ENCODE measurements at regions not wholly inside any gene's neighbourhood (a gene's known extent, or its start where the extent isn't known, plus 50 kb on each side); places are given as distances from the start of the nearest gene placed in this dataset.
"Not testable (repeated sequence)": the region's sequence is repeated elsewhere in the genome, so short reads cannot be mapped to it uniquely, and the experiment has no call there.

- DNase-seq (ENCODE audit: low read depth): no peak
- no peak overlapping the region for H3K4me3 ChIP-seq (ENCODE audit: low read depth, low read length)
Observed at GRCh38 chr13:107942030-107942617, 273.2 kb downstream of the LIG4 start.

- DNase-seq (ENCODE audit: low read depth): no peak
- H3K4me3 ChIP-seq (ENCODE audit: low read depth, low read length): no peak overlapping the region
Observed at GRCh38 chr13:107941345-107942029, 273.8 kb downstream of the LIG4 start.

- H3K4me3 ChIP-seq (ENCODE audit: low read depth, low read length): no peak overlapping the region
Observed at GRCh38 chr13:107937848-107938247, 277.5 kb downstream of the LIG4 start.

GRCh38 chr13:107931056-107931455, 284.3 kb downstream of the LIG4 start:
- no peak for DNase-seq (ENCODE audit: low read depth)
- no peak overlapping the region for H3K4me3 ChIP-seq (ENCODE audit: low read depth, low read length)

More at GRCh38 chr13:107937848-107938247, 277.5 kb downstream of the LIG4 start:
- DNase-seq (ENCODE audit: low read depth): no peak

- no peak for DNase-seq (ENCODE audit: low read depth)
- H3K4me3 ChIP-seq (ENCODE audit: low read depth, low read length): no peak overlapping the region
Observed at GRCh38 chr13:107928762-107929161, 286.6 kb downstream of the LIG4 start.

GRCh38 chr13:107927557-107927956, 287.8 kb downstream of the LIG4 start:
- no peak overlapping the region for H3K4me3 ChIP-seq (ENCODE audit: low read depth, low read length)
- DNase-seq (ENCODE audit: low read depth): no peak

- H3K4me3 ChIP-seq (ENCODE audit: low read depth, low read length); DNase-seq (ENCODE audit: low read depth): not testable (repeated sequence)
Observed at GRCh38 chr13:107926515-107926914, 288.8 kb downstream of the LIG4 start.

- DNase-seq (ENCODE audit: low read depth); H3K4me3 ChIP-seq (ENCODE audit: low read depth, low read length): not testable (repeated sequence)
Observed at GRCh38 chr13:107916902-107917301, 298.4 kb downstream of the LIG4 start.

GRCh38 chr13:107912745-107913144, 302.6 kb downstream of the LIG4 start:
- no peak for DNase-seq (ENCODE audit: low read depth)
- H3K4me3 ChIP-seq (ENCODE audit: low read depth, low read length): no peak overlapping the region

- DNase-seq (ENCODE audit: low read depth): no peak
Observed at GRCh38 chr13:107907065-107907805, 308.1 kb downstream of the LIG4 start.

GRCh38 chr13:107906131-107906530, 309.2 kb downstream of the LIG4 start:
- no peak for DNase-seq (ENCODE audit: low read depth)
- H3K4me3 ChIP-seq (ENCODE audit: low read depth, low read length): no peak overlapping the region

More at GRCh38 chr13:107907065-107907805, 308.1 kb downstream of the LIG4 start:
- no peak overlapping the region for H3K4me3 ChIP-seq (ENCODE audit: low read depth, low read length)

- H3K4me3 ChIP-seq (ENCODE audit: low read depth, low read length): no peak overlapping the region
- DNase-seq (ENCODE audit: low read depth): no peak
Observed at GRCh38 chr13:107901996-107902562, 313.3 kb downstream of the LIG4 start.

GRCh38 chr13:107901230-107901629, 314.1 kb downstream of the LIG4 start:
- no peak overlapping the region for H3K4me3 ChIP-seq (ENCODE audit: low read depth, low read length)
- DNase-seq (ENCODE audit: low read depth): no peak

- DNase-seq (ENCODE audit: low read depth): peak; percentile 32
Observed at GRCh38 chr13:107900775-107901174, 314.6 kb downstream of the LIG4 start.

GRCh38 chr13:107886118-107886517, 329.2 kb downstream of the LIG4 start:
- DNase-seq (ENCODE audit: low read depth): no peak
- no peak overlapping the region for H3K4me3 ChIP-seq (ENCODE audit: low read depth, low read length)

More at GRCh38 chr13:107900775-107901174, 314.6 kb downstream of the LIG4 start:
- H3K4me3 ChIP-seq (ENCODE audit: low read depth, low read length): no peak overlapping the region

GRCh38 chr13:107884564-107884963, 330.8 kb downstream of the LIG4 start:
- no peak for DNase-seq (ENCODE audit: low read depth)
- H3K4me3 ChIP-seq (ENCODE audit: low read depth, low read length): no peak overlapping the region

- no peak overlapping the region for H3K4me3 ChIP-seq (ENCODE audit: low read depth, low read length)
- DNase-seq (ENCODE audit: low read depth): peak; percentile 37
Observed at GRCh38 chr13:107883561-107884175, 331.7 kb downstream of the LIG4 start.

GRCh38 chr13:107882708-107883560, 332.4 kb downstream of the LIG4 start:
- no peak for DNase-seq (ENCODE audit: low read depth)
- no peak overlapping the region for H3K4me3 ChIP-seq (ENCODE audit: low read depth, low read length)

- no peak for DNase-seq (ENCODE audit: low read depth)
- H3K4me3 ChIP-seq (ENCODE audit: low read depth, low read length): no peak overlapping the region
Observed at GRCh38 chr13:107881362-107881761, 334.0 kb downstream of the LIG4 start.
